HepG2 (cell line): ENCODE measurements at regions not wholly inside any gene's neighbourhood (a gene's known extent, or its start where the extent isn't known, plus 50 kb on each side); places are given as distances from the start of the nearest gene placed in this dataset.
"Not testable (repeated sequence)": the region's sequence is repeated elsewhere in the genome, so short reads cannot be mapped to it uniquely, and the experiment has no call there.

ENCODE experiments used
- ARID2 ChIP-seq: sonication (generic); formaldehyde crosslinking; IDR thresholded peaks from 2 replicates; pipeline ENCODE4 v1.8.1; 2022; ENCODE audit warnings: mild to moderate bottlenecking, missing genetic modification reagents, borderline replicate concordance
- GLI4 ChIP-seq: sonication (generic); formaldehyde crosslinking; IDR thresholded peaks from 2 replicates; pipeline ENCODE4 v1.5.1; 2020; ENCODE audit warnings: missing genetic modification reagents, mild to moderate bottlenecking, moderate library complexity, borderline replicate concordance
- JUNB ChIP-seq: sonication (generic); formaldehyde crosslinking; IDR thresholded peaks from 2 replicates; pipeline ENCODE4 v1.8.0; 2022; ENCODE audit warnings: missing genetic modification reagents, mild to moderate bottlenecking, borderline replicate concordance
- MTA3 ChIP-seq: sonication (generic); formaldehyde crosslinking; IDR thresholded peaks from 2 replicates; pipeline ENCODE4 v1.4.0; 2020; ENCODE audit warnings: missing genetic modification reagents
- MYC ChIP-seq: sonication (generic); formaldehyde crosslinking; IDR thresholded peaks from 2 replicates; pipeline ENCODE4 v1.9.0; 2021; ENCODE audit warnings: missing genetic modification reagents, borderline replicate concordance
- NR2F1 ChIP-seq, 2 experiments: fragments of 450-650 bp in 1 of 2; formaldehyde crosslinking in 1 of 2; IDR thresholded peaks; 2 replicates each; pipeline versions ENCODE4 v1.5.0 to v1.6.1; 2016 to 2020; ENCODE audit warnings: mild to moderate bottlenecking in 1 of 2, missing compliant biosample characterization in 1 of 2, missing genetic modification reagents in 1 of 2, moderate library complexity in 1 of 2
- TARDBP ChIP-seq: sonication (generic); formaldehyde crosslinking; IDR thresholded peaks from 2 replicates; pipeline ENCODE4 v1.8.0; 2022; ENCODE audit warnings: mild to moderate bottlenecking, missing genetic modification reagents
- ZBTB21 ChIP-seq: sonication (generic); formaldehyde crosslinking; IDR thresholded peaks from 2 replicates; pipeline ENCODE4 v1.4.0; 2020; ENCODE audit warnings: missing genetic modification reagents
- ZFX ChIP-seq: sonication (generic); formaldehyde crosslinking; IDR thresholded peaks from 2 replicates; pipeline ENCODE4 v1.4.0; 2020; ENCODE audit warnings: mild to moderate bottlenecking, low read depth, missing genetic modification reagents, moderate library complexity
- ZNF468 ChIP-seq: sonication (generic); formaldehyde crosslinking; IDR thresholded peaks from 2 replicates; pipeline ENCODE4 v1.8.0; 2022; ENCODE audit warnings: mild to moderate bottlenecking, moderate library complexity, missing genetic modification reagents
- ZNF644 ChIP-seq: IDR thresholded peaks from 2 replicates; pipeline ENCODE4 v1.6.1; 2016; ENCODE audit warnings: low read depth
- TF ChIP-seq, protein P1 (sequence below): sonication (generic); formaldehyde crosslinking; IDR thresholded peaks from 2 replicates; pipeline ENCODE4 v1.5.0; 2020; ENCODE audit warnings: mild to moderate bottlenecking, missing genetic modification reagents, moderate library complexity
- TF ChIP-seq, protein P2 (sequence below): sonication (generic); formaldehyde crosslinking; conservative IDR thresholded peaks from 2 replicates; pipeline ENCODE4 v1.5.0; 2020; ENCODE audit warnings: missing genetic modification reagents
- TF ChIP-seq, protein P3 (sequence below): sonication (generic); formaldehyde crosslinking; IDR thresholded peaks from 2 replicates; pipeline ENCODE4 v1.8.1; 2023; ENCODE audit warnings: mild to moderate bottlenecking, inconsistent platforms, moderate library complexity, missing genetic modification reagents, borderline replicate concordance

DNA sequence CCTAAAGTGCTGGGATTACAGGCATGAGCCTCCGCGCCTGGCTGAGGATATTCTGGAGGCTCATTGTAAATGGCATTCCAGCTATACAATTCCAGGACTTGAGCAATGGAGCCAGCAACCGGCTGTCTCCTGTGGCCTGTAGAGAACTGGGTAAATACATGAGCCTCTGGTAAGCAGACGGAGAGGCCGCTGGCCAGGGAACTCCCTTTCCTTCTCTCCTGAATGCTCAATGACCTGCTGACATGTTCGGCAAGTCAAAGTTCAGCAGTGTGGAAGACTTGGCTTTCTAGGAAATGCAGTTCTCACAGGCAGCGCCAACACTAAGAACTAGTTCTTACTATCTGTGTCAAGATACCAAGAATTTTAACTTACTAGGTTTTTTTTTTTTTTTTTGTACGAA, 139.8 kb downstream of the SEPTIN7 start:
- TF ChIP-seq, protein P1, sequence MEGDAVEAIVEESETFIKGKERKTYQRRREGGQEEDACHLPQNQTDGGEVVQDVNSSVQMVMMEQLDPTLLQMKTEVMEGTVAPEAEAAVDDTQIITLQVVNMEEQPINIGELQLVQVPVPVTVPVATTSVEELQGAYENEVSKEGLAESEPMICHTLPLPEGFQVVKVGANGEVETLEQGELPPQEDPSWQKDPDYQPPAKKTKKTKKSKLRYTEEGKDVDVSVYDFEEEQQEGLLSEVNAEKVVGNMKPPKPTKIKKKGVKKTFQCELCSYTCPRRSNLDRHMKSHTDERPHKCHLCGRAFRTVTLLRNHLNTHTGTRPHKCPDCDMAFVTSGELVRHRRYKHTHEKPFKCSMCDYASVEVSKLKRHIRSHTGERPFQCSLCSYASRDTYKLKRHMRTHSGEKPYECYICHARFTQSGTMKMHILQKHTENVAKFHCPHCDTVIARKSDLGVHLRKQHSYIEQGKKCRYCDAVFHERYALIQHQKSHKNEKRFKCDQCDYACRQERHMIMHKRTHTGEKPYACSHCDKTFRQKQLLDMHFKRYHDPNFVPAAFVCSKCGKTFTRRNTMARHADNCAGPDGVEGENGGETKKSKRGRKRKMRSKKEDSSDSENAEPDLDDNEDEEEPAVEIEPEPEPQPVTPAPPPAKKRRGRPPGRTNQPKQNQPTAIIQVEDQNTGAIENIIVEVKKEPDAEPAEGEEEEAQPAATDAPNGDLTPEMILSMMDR (CRISPR knock-in tag): not testable (repeated sequence)
- TF ChIP-seq NR2F1 (CRISPR knock-in tag; IDR thresholded peaks at IDR 0.05); TARDBP (CRISPR knock-in tag); ZFX; JUNB (CRISPR knock-in tag); ZNF468 (CRISPR knock-in tag); ZNF644 (CRISPR knock-in tag); ARID2; MYC; MTA3 (CRISPR knock-in tag); ZBTB21 (CRISPR knock-in tag); GLI4: not testable (repeated sequence)
- TF ChIP-seq, protein P2, sequence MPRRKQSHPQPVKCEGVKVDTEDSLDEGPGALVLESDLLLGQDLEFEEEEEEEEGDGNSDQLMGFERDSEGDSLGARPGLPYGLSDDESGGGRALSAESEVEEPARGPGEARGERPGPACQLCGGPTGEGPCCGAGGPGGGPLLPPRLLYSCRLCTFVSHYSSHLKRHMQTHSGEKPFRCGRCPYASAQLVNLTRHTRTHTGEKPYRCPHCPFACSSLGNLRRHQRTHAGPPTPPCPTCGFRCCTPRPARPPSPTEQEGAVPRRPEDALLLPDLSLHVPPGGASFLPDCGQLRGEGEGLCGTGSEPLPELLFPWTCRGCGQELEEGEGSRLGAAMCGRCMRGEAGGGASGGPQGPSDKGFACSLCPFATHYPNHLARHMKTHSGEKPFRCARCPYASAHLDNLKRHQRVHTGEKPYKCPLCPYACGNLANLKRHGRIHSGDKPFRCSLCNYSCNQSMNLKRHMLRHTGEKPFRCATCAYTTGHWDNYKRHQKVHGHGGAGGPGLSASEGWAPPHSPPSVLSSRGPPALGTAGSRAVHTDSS (CRISPR knock-in tag): not testable (repeated sequence)
- TF ChIP-seq, protein P3, sequence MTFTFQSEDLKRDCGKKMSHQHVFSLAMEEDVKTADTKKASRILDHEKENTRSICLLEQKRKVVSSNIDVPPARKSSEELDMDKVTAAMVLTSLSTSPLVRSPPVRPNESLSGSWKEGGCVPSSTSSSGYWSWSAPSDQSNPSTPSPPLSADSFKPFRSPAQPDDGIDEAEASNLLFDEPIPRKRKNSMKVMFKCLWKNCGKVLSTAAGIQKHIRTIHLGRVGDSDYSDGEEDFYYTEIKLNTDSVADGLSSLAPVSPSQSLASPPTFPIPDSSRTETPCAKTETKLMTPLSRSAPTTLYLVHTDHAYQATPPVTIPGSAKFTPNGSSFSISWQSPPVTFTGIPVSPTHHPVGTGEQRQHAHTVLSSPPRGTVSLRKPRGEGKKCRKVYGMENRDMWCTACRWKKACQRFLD: not testable (repeated sequence)
